ENCODE measurements at regions not wholly inside any gene's neighbourhood (a gene's known extent, or its start where the extent isn't known, plus 50 kb on each side); places are given as distances from the start of the nearest gene placed in this dataset.

GRCh38 chr2:16798472-16798871 is 132.8 kb upstream of the CYRIA start:
- Histone ChIP-seq H3K27me3 (no peaks in the 10 kb centered on the region), H3K27ac (no peak overlapping the region), H3K4me3 (no peak overlapping the region), H3K9me3 (no peaks in the 10 kb centered on the region), H3K36me3 (no peaks in the 10 kb centered on the region), H3K4me1 (no peaks in the 10 kb centered on the region)
- WGBS, 2 donors = 82 to 83% methylated on average over 2 of the region's 2 CpGs
- no peak for DNase-seq (ENCODE audit: low spot score in 2 of 2)
- TF ChIP-seq CTCF (IDR thresholded peaks at IDR 0.05) (no peak), EP300 (IDR thresholded peaks at IDR 0.05) (no peak), POLR2A (IDR thresholded peaks at IDR 0.05) (no peak)

DNA sequence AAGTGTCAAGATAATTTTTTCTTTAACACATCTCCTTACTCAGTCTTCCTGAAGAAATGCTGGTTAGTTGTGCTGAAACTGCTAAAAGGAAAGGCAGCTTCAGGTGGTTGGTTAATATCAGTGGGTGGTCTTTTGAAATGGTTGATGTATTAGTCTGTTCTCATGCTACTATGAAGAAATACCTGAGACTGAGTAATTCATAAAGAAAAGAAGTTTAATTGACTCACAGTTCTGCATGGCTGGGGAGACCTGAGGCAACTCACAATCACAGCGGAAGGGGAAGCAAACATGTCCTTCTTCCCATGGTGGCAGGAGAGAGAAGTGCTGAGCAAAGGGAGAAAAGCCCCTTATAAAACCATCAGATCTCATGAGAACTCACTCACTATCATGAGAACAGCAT is 125.9 kb upstream of the CYRIA start:
- TF ChIP-seq POLR2A (IDR thresholded peaks at IDR 0.05) = no peak
- no peak overlapping the region for H3K4me3 ChIP-seq
- no peaks in the 10 kb centered on the region for H3K9me3 ChIP-seq
- H3K27me3 ChIP-seq = no peaks in the 10 kb centered on the region
- 90 to 100% methylated on average over 1 of the region's 1 CpG for WGBS, 2 donors
- DNase-seq (ENCODE audit: low spot score in 2 of 2) = no peak
- no peaks in the 10 kb centered on the region for H3K4me1 ChIP-seq
- H3K36me3 ChIP-seq = no peaks in the 10 kb centered on the region
- H3K27ac ChIP-seq = no peak overlapping the region

GRCh38 chr2:16785149-16785548 is 119.5 kb upstream of the CYRIA start:
- WGBS, 2 donors = 28 to 46% methylated on average over 3 of the region's 3 CpGs

DNA sequence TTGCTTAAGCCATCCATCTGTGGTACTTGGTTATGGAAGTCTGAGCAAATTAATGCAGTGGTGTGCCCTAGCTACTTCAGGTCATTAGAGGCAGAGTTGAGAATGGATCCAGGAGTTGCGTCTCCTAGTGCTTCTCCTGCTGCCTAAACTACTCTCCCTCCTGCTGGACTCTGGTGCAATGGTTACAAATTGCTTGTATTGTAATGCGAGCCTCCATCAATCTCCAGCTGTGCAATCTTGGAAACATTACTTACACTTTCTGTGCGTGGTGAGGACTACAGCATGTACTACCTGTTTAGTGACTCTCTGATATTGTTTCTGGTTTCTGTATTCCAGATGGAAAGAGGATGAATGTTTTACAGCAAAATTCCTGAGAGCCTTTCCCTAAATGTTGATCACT is 119.0 kb upstream of the CYRIA start:
- H3K27me3 ChIP-seq = no peaks in the 10 kb centered on the region
- no peak for DNase-seq (ENCODE audit: low spot score in 2 of 2)
- H3K27ac ChIP-seq = no peak overlapping the region
- TF ChIP-seq POLR2A (IDR thresholded peaks at IDR 0.05) = no peak
- TF ChIP-seq CTCF (IDR thresholded peaks at IDR 0.05) = no peak
- TF ChIP-seq EP300 (IDR thresholded peaks at IDR 0.05) = no peak
- no peak overlapping the region for H3K4me3 ChIP-seq
- H3K36me3 ChIP-seq = no peaks in the 10 kb centered on the region
- H3K4me1 ChIP-seq = no peaks in the 10 kb centered on the region
- H3K9me3 ChIP-seq = no peaks in the 10 kb centered on the region
- 55 to 78% methylated on average over 3 of the region's 3 CpGs for WGBS, 2 donors

More at GRCh38 chr2:16785149-16785548, 119.5 kb upstream of the CYRIA start:
- no peak for DNase-seq (ENCODE audit: low spot score in 2 of 2)
- Histone ChIP-seq H3K27me3 (no peaks in the 10 kb centered on the region), H3K4me1 (no peaks in the 10 kb centered on the region), H3K36me3 (no peaks in the 10 kb centered on the region), H3K27ac (no peak overlapping the region), H3K4me3 (no peak overlapping the region), H3K9me3 (no peaks in the 10 kb centered on the region)
- TF ChIP-seq CTCF (IDR thresholded peaks at IDR 0.05) = no peak
- TF ChIP-seq EP300 (IDR thresholded peaks at IDR 0.05) = no peak
- no peak for TF ChIP-seq POLR2A (IDR thresholded peaks at IDR 0.05)

GRCh38 chr2:16777123-16777870 is 111.7 kb upstream of the CYRIA start:
- Histone ChIP-seq H3K4me3 (no peak overlapping the region), H3K27me3 (no peaks in the 10 kb centered on the region), H3K27ac (no peak overlapping the region), H3K4me1 (no peaks in the 10 kb centered on the region), H3K36me3 (no peaks in the 10 kb centered on the region), H3K9me3 (no peaks in the 10 kb centered on the region)
- 86 to 89% methylated on average over 10 of the region's 10 CpGs for WGBS, 2 donors
- DNase-seq (ENCODE audit: low spot score in 2 of 2) = no peak
- no peak for TF ChIP-seq POLR2A (IDR thresholded peaks at IDR 0.05)
- no peak for TF ChIP-seq EP300 (IDR thresholded peaks at IDR 0.05)

GRCh38 chr2:16775899-16776231 is 110.2 kb upstream of the CYRIA start:
- no peaks in the 10 kb centered on the region for H3K4me1 ChIP-seq
- H3K9me3 ChIP-seq = no peaks in the 10 kb centered on the region
- no peak for TF ChIP-seq POLR2A (IDR thresholded peaks at IDR 0.05)
- TF ChIP-seq CTCF (IDR thresholded peaks at IDR 0.05) = no peak
- DNase-seq (ENCODE audit: low spot score in 2 of 2) = no peak
- H3K4me3 ChIP-seq = no peak overlapping the region
- H3K27ac ChIP-seq = no peak overlapping the region
- WGBS, 2 donors = 61 to 67% methylated on average over 1 of the region's 1 CpG
- H3K36me3 ChIP-seq = no peaks in the 10 kb centered on the region
- no peaks in the 10 kb centered on the region for H3K27me3 ChIP-seq
